Non-pigmented ciliary epithelial cell (primary cell): ENCODE measurements at regions not wholly inside any gene's neighbourhood (a gene's known extent, or its start where the extent isn't known, plus 50 kb on each side); places are given as distances from the start of the nearest gene placed in this dataset.
"Not testable (repeated sequence)": the region's sequence is repeated elsewhere in the genome, so short reads cannot be mapped to it uniquely, and the experiment has no call there.

ENCODE experiments used
- DNase-seq: peaks from one replicate; pipeline ENCODE4 v3.0.0-alpha.2; 2010; ENCODE audit warnings: low read depth

DNA sequence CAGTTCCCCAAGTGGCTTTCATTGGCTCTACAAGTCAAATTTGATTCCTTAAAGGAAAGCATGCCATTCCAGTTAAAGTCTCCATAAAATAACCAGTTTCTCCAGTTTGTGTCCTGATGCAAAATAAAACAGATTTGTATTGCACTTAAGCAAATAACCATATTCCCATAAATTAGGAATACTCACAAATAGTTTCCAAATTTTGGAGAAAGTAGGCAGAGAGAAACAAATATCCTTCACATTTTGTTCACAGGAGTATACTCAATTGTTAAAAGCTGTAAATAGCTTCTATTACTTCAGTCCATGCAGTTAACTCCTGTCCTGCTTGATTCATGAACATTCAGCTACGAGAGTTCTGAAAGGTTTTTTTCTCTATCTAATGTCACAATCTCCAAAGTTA is 281.4 kb upstream of the RGS17 start:
- DNase-seq, result no peak

DNA sequence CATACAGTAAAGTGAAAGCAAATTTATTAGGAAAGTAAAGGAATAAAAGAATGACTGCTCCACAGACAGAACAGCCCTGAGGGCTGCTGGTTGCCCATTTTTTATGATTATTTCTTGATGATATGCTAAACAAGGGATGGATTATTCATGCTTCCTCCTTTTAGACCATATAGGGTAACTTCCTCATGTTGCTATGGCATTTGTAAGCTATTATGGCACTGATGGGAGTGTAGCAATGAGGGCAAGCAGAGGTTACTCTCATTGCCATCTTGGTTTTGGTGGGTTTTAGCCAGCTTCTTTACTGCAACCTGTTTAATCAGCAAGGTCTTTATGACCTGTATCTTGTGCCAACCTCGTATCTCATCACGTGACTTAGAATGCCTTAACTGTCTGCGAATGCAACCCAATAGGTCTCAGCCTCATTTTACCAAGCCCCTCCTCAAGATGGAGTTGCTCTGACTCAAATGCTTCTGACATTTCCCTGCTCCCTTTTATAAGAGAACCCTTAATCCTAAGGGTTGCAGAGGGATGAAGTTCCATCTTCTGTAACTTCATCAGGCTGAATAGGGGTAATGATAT is 280.1 kb upstream of the RGS17 start:
- DNase-seq, result no peak

DNA sequence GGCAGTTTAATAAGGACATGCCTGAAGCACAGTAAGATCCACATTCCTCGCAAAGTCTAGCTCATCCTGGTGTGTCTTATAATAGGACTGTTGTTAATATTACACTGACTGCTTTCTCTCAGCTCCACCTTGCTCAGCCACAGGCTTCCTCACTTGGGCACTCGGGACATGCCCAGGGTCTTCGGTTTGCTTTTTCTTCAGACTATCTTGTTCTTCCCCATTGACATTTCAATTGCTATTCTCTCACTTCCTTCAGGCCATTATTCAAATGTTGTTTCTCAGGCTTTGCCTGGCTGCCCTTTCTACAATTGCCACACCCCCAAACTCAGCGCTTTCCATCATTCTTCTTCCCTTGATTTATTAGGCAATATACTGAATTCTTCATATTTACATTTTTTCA is 274.8 kb upstream of the RGS17 start:
- DNase-seq, result no peak

DNA sequence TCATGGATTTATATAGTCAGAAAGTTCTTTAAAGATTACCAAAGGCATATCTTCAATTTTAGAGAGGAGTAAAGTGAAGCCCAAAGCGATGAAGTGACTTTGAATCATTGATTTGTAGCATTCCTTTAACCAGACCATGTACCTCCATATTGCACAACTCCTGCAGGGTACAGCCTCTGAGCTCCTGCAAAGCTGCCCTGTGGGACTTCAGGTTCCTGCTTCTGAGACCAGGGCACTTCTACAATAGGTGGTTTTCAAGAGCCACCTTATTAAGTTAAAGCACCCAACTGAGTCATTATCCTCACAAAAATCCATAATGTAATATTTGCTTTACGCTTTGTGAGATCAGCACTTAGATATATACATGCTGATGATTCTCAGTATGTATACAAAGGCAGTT is 270.7 kb upstream of the RGS17 start:
- DNase-seq, result no peak

DNA sequence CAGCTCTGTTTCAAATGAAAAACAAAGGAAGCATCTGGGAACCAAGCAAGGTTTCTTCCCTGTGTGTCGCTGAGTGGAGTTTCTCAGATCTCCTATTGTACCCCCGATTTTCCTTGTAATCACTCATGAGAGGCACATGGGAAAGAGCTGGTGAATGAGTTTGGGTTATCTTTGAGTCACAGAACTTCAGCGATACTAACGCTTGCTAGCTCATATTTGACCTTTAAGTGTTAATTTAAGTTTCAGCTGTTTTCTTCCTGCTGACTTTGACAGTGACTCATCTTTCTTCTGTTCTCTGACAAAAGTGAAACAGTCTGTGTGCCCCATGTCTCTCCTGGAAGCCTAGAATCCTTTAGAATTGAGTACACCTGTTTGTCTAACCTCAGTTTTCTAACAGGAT is 261.1 kb upstream of the RGS17 start:
- DNase-seq, result peak; percentile 2

DNA sequence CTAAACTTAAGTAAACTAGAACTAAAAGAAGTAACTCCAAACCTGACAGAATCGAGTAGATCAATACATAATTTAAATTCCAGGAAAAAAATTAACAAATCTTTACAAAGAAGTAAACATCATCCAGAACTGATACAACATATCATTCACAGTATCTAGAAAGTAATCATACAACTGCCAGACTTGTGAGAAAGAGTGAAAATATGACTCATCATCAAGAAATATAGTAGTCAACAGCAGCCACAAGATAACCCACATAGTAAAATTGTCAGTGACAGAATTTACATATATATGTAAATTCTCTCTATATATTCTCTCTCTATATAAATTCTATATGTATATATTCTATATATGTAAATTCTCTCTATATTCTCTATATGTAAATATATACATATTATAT is 242.8 kb upstream of the RGS17 start:
- no peak for DNase-seq

DNA sequence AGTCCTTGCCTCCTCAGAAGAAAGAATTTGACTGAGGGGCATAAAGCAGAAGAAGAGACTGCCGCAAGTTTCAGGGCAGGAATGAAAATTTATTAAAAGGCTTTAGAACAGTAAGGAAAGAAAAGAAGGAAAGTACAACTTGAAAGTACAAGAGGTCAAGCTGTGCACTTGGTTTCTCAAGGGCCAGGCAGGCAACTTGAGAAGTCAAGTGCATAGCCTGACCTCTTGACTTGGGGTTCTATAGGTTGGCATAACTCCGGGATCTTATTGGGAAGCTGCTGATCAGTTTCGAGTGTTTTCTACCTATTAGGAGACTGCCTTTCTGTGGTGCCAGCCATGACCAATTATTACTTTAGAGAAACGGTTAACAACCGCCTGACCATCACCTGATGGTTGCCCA is 237.0 kb upstream of the RGS17 start:
- no peak for DNase-seq

DNA sequence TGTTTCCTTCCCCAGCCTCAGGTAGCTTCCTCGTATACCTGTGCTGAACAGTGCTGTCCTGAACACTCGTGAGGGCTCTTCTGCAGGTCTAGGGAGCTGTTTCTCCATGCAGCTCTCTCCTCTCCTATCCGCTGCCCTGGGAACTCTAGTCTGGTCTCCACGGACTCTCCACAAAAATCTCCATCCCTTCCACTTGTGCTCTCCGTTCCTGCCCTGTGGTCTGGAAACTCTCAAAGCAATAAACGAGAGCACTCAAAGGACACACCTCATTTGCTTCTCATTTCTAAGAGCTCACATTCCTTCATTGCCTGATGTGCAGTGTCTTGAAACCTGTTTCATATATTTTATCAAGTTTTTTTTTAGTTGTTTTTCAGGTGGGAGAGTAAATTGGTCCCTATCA is 235.9 kb upstream of the RGS17 start:
- no peak for DNase-seq

DNA sequence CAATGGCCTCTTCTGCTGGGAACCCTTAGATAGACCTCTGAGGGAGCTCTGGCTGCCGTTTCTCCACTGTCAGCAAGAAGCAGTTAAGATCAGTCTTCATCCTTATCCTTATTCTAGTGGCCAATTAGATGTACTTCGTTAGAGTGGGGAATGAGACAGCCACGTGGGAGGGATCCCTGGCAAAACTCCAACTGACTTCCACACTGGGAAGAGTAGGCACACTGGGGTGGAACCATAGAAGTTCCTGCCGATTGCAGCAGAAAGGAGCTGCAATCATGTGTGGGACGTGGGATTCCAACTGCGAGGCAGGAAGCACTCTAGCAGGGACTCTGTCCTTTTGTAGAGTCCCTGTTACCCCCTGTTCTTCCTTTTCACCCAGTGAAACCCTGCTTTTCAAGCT is 226.3 kb upstream of the RGS17 start:
- DNase-seq, result no peak

DNA sequence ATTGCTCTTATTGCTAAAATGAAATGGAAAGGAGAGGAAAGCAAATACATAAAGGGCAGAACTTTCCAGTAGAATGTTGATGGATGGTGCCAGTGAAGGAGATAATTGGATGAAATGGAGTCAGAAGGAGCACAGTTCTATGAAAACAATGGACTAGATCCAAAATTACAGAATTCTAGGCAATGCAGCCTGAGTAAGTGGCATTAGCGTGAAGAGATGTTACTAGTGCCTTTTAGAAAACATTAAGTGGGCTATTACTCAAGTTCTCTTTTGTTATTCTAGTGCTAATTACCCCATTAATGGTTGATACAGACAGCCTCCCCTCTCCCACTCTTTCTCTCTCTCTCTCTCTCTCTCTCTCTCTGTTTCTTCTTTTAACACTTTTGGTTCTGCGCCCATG is 209.5 kb upstream of the RGS17 start:
- DNase-seq, result no peak

DNA sequence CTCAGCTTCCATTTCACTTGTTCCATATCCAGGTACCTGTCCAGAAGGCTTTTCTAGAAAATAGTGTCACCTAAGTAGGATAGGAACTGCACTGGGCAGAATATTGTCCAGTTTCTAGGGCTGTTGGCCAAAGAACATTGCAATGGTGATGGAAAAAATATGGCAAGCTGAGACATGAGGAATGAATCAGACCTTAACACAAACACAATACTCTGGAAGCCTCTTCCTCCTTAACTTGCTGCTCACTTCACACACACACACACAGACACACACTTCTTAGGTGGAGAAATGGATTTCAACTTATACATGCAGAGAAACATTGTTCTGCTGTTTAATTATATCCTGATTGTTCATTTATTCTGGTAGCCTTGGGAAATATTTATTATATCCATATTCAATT is 203.0 kb upstream of the RGS17 start:
- no peak for DNase-seq

DNA sequence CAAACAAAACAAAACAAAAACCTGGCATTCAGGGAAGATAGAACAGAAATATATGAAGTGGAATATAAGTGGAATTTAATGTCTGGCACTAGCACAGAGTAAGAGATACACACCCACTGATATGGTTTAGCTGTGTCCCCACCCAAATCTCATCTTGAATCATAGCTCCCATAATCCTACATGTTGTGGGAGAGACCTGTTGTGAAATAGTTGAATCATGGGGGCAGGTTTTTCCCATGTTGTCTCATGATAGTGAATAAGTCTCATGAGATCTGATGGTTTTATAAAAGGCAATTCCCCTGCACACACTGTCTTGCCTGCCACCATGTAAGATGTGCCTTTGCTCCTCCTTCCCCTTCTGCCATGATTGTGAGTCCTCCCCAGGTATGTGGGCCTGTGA is 200.1 kb upstream of the RGS17 start:
- DNase-seq, result not testable (repeated sequence)

DNA sequence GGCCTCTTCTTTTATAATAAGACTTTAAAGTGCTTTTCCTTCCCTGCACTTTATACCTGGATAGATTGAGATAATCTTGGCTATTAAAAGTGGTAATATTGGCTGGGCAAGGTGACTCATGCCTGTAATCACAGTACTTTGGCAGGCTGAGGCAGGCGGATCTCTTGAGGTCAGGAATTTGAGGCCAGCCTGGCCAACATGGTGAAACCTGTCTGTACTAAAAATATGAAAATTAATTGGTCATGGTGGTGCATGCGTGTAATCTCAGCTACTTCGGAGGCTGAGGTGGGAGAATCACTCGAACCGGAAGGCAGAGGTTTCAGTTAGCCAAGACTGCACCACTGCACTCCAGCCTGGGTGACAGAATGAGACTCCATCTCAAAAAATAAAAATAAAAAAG is 197.1 kb upstream of the RGS17 start:
- DNase-seq, result no peak

DNA sequence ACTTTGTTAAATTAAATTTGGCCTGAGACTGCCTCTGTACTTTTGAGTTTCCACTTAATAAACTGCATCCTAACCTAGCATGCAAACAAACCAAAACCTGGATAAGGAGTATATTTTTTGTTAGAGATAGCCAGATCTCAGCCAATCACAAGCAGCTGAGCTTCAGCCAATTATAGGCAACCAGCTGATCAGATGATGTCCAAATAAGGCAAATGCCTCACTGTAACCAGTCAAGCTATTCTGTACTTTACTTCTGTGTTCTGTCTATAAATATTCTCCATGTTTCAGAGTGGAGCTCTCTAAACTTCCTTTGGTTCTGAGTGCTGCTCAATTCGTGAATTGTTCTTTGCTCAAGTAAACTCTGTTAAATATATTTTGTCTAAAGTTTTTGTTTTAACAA is 194.6 kb upstream of the RGS17 start:
- DNase-seq, result no peak

DNA sequence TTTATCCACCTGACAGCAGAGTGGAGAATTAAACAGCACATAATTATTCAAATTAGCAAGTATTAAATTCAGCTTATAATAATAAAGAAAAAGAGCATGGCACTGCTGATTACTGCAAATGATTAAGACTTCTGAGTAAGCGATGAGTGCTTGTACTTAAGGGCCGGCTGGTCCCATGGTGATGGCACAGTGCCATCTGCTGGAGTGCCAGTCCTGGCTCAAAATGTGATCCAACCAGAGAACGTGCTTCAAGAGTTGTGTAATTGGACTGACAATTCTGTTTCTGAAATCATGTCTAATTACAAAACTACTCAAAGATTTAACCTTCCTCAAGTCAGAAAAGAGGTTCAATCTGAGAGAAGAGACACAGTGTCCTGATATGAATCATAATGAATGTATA is 181.6 kb upstream of the RGS17 start:
- peak; percentile 14 for DNase-seq

DNA sequence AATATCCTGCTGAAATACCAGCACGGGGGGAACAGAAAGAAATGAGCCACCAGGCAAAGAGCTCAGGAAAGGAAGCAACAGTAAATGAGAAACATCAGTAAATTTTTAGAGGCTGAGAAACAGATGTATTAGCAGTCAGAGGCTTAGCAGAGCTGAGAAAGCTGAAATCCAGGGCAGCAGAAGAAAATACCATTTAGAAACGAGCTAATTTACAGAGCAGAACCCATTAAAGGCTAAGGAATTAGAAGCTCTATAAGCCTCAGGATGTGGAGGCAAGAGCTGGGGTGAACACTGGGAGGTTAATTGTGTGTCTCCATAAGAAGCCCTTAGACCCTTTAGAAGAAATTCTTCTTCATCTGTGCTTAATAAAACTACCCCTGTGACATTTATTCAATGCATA is 178.6 kb upstream of the RGS17 start:
- no peak for DNase-seq

DNA sequence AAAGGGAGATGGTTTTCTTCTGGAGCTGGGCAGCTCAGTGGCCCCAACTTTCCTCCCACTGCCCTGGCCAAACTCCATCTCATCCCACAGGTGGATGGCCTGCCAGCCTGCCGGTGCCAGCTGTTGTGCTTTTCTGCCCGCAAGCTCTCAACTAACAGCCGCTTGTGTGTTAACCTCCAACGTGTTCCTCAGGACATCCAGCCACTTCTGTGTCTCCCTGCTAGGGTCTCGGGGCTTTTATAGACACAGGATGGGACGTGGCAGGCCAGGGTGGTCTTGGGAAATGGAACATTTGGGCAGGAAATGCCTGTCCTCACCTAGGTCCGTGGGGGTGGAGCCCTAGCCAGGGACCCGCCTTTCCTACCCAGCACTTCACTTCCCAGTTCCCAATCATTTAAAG is 171.1 kb upstream of the RGS17 start:
- no peak for DNase-seq

DNA sequence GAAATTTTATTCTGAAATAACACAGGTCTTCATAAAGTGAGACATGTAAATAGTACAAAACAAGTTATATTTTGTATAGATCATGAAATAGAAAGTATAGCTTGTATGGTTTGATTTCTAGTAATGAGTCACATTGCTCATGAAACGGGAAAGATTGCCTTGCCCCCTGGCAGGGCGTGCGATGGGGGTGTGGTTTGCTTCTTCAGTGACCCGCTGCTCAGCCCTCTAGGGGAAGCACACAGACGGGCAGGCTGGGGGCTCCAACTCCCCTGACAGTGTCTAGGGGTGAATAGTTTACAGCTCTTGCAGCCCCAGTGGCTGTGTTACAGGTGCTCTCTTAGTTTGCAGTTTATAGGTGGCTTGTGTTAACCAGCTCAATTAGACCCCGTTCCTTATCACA is 170.5 kb upstream of the RGS17 start:
- no peak for DNase-seq

DNA sequence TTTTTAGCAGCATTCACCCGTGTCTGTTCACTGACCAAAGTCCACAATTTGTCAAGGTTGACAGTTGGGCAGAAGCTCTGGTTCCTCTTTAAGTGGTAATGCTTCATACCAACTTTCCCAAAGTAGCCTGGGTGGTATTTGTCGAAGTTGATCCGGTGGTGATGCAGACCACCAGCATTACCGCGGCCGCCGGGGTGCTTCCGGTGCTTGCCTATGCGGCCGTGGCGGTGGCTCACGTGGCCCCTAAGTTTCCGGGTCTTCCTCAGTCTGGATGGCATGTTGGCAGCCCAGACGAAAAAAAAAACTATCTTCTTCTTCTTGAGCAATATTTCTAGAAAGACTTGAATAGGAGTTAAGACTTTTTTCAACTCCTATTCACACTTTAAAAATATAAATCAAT is 151.4 kb upstream of the RGS17 start:
- not testable (repeated sequence) for DNase-seq

DNA sequence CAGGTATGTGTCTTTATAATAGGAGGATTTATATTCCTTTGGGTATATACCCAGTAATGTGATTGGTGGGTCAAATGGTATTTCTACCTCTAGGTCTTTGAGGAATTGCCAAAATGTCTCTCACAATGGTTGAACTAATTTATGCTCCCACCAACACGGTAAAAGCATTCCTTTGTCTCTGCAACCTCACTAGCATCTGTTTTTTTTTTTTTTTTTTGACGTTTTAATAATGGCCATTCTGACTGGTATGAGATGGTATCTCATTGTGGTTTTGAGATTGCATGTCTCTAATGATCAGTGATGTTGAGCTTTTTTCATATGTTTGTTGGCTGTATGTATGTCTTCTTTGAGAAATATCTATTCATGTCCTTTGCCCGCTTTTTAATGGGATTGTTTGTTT is 144.9 kb upstream of the RGS17 start:
- no peak for DNase-seq

DNA sequence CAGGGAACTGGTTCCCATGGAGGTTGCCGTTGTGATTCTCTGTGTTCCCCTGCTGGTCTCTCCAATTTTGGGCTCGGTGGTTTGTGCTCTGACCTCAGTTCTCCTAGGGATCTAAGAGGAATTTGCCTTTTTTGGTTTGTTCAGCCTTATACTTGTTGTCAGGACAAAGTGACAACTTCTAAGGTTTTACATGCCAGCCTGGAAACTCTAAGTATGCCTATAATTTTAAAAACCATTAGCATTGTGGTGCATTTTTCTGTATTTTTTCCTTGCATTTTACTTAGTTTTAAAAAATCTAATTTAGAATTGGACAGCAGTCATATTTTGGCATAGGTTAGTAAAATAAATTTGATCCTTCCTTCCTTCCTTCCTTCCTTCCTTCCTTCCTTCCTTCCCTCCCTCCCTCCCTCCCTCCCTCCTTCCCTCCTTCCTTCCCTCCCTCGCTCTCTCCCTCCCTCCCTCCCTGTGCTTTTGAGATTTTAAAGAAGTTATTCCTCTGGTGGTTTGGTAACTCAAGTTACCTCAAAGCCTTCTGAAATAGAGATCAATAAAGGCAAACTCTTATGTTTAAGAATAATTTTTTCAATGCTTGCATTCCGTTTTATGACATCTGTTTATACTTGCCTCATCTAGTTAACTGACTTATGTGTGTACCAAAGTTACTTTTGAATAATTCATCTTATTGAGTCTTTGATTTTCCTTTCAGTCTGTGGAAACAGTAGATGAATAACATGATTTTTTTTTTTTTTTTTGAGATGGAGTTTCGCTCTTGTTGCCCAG is 141.3 kb upstream of the RGS17 start:
- no peak for DNase-seq

DNA sequence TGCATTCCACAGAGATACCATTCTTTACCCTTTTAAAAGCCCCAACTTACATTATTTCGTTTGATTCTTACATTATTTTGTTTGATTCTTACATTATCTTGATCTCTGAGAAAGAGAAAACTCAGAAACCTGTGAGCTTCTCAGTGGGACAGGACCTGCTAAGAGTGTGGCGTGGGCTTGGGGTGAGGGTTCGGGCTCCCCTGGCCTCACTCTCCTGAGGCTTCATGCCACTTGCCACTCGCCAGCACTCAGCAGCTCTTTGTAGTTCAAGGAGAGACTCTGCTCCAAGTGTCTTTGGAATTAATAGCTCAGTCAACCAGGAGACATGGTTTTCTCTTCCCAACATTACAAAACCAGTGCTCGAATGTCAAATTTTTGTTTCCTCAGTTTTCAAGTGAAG is 132.4 kb upstream of the RGS17 start:
- DNase-seq, result no peak

DNA sequence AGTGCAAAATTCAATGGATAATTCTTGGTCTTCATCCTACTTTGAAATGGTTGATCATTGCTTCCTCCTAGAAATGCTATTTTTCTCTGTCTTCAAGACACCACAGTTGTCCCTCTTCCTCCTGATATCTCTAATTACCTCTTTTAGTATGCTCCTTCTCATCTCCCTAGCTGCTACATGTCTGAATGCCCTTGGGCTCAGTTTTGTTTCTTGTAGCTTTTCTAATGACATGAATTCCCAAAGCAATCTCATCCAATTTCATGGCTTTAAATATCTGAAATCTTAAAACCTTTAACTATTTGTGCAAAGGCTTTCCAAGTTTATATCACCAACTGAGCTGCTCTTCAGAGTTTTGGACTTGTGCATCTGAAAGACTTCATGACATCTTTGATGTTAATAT is 120.2 kb upstream of the RGS17 start:
- DNase-seq, result no peak

DNA sequence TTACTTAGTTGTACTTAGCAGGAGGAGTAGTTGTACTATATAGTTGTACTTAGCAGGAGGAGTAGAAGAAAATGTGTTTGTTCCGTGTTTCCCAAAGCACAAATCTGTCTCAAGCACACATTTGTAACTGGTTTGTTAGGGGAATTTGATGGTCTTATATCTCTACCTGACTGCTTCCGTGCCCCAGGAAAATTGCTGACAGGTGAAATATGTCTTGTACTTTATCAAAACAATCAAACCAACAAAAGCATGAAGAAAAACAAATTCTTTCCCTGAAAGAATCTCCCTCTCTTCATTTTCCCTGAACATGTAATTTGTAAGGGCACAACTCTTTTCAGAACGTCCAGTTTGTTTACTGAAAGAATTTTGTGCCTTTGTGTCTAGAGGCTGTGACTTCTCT is 106.6 kb upstream of the RGS17 start:
- no peak for DNase-seq
